GM12878 (cell line): ENCODE measurements at regions not wholly inside any gene's neighbourhood (a gene's known extent, or its start where the extent isn't known, plus 50 kb on each side); places are given as distances from the start of the nearest gene placed in this dataset.

Experiments
- ATAC-seq: fragments of 200-7000 bp; cut with Tn5 transposase; 3 replicates; pipeline ENCODE4 v1.9.1; 2020; ENCODE audit warnings: mild to moderate bottlenecking, moderate library complexity
- BruUV-seq: library from RNA; stranded (reverse); fragments of 400-500 nt; replicated peaks from 2 replicates; lab custom pipeline; 2021; lab: Mats Ljungman, UMichigan
- CTCF ChIA-PET: fragments of 300-600 bp; sonication (Branson Sonifier 250); formaldehyde crosslinking; extraction: SDS; loops from one replicate; lab custom pipeline; 2021; ENCODE audit warnings: inconsistent platforms; lab: Yijun Ruan, JAX
- POLR2A ChIA-PET: fragments of 350-600 bp; formaldehyde crosslinking; extraction: SDS; loops from one replicate; lab custom pipeline; 2021; ENCODE audit warnings: inconsistent platforms; lab: Charles Lee
- RAD21 ChIA-PET: fragments of 300-600 bp; sonication (Branson Sonifier 250); formaldehyde crosslinking; loops from one replicate; lab custom pipeline; 2023; ENCODE audit warnings: antibody characterized with exemption; ENCODE audit not compliant: unreplicated experiment; lab: Charles Lee
- SMC1A ChIA-PET: fragments of 300-600 bp; sonication (Branson Sonifier 250); formaldehyde crosslinking; loops from one replicate; lab custom pipeline; 2023; ENCODE audit not compliant: unreplicated experiment, uncharacterized antibody; lab: Charles Lee
- DNase-seq: peaks from one replicate; pipeline ENCODE4 v3.0.0-alpha.2; 2011; ENCODE audit warnings: low read depth, low spot score
- FAIRE-seq: peaks from 3 replicates; lab custom pipeline; 2011; peaks lifted over from hg19 to GRCh38; lab: Jason Lieb, UNC
- H2AFZ ChIP-seq: 2 replicates; pipeline ENCODE4 v1.6.0; 2011; ENCODE audit warnings: low read depth, low read length, control low read depth; ENCODE audit not compliant: control insufficient read depth
- H3K27ac ChIP-seq: 2 replicates; pipeline ENCODE4 v1.5.1; 2011; ENCODE audit warnings: control low read depth; ENCODE audit not compliant: control insufficient read depth, insufficient read depth
- H3K27me3 ChIP-seq, 2 experiments: replicated peaks in 1 of 2; 2 replicates each; pipeline versions ENCODE4 v1.6.0 to v1.6.1; 2011; ENCODE audit warnings: low read length in 1 of 2; ENCODE audit not compliant: control insufficient read depth in 2 of 2, insufficient read depth in 2 of 2
- H3K36me3 ChIP-seq, 2 experiments: 2 replicates each; pipeline ENCODE4 v1.5.1; 2011; ENCODE audit warnings: low read length in 1 of 2; ENCODE audit not compliant: control insufficient read depth in 2 of 2, insufficient read depth in 2 of 2
- H3K4me1 ChIP-seq: 2 replicates; pipeline ENCODE4 v1.6.1; 2011; ENCODE audit warnings: mild to moderate bottlenecking, low read length, moderate library complexity, mixed read lengths; ENCODE audit not compliant: control insufficient read depth, insufficient read depth
- H3K4me2 ChIP-seq: 2 replicates; pipeline ENCODE4 v1.6.0; 2011; ENCODE audit warnings: control low read depth; ENCODE audit not compliant: control insufficient read depth, insufficient read depth
- H3K4me3 ChIP-seq: fragments of 200-600 bp; sonication (generic); 2 replicates; pipeline ENCODE4 v1.5.1; 2016
- H3K79me2 ChIP-seq: 2 replicates; pipeline ENCODE4 v1.6.0; 2011; ENCODE audit warnings: low read length; ENCODE audit not compliant: control insufficient read depth, insufficient read depth
- H3K9ac ChIP-seq: 2 replicates; pipeline ENCODE4 v1.8.0; 2011; ENCODE audit warnings: low read length, control low read depth, mixed read lengths; ENCODE audit not compliant: control insufficient read depth, insufficient read depth
- H3K9me3 ChIP-seq: replicated peaks from 3 replicates; pipeline ENCODE4 v1.5.1; 2011; ENCODE audit warnings: mild to moderate bottlenecking, low read length; ENCODE audit not compliant: control insufficient read depth, insufficient read depth
- H4K20me1 ChIP-seq: 2 replicates; pipeline ENCODE4 v1.6.0; 2011; ENCODE audit not compliant: control insufficient read depth, insufficient read depth
- CBX3 ChIP-seq: fragments of 200-600 bp; sonication (generic); IDR thresholded peaks from 2 replicates; pipeline ENCODE4 v1.6.1; 2016; ENCODE audit warnings: low read depth, borderline replicate concordance
- EED ChIP-seq: sonication (generic); IDR thresholded peaks from 2 replicates; pipeline ENCODE4 v1.6.1; 2016; ENCODE audit warnings: antibody characterized with exemption, low read depth
- FOXM1 ChIP-seq: IDR thresholded peaks from 2 replicates; pipeline ENCODE4 v1.6.1; 2012; ENCODE audit warnings: low read depth, mild to moderate bottlenecking, inconsistent platforms, low read length, moderate library complexity
- KAT2A ChIP-seq: conservative IDR thresholded peaks from 2 replicates; pipeline ENCODE4 v1.6.1; 2011; ENCODE audit warnings: low read depth, low read length; ENCODE audit not compliant: control insufficient read depth
- MEF2A ChIP-seq: IDR thresholded peaks from 2 replicates; pipeline ENCODE4 v1.6.1; 2011; ENCODE audit warnings: low read depth, mild to moderate bottlenecking, low read length, moderate library complexity; ENCODE audit not compliant: insufficient read depth
- MTA3 ChIP-seq: IDR thresholded peaks from 2 replicates; pipeline ENCODE4 v1.6.1; 2012; ENCODE audit warnings: low read length, inconsistent platforms, borderline replicate concordance
- PRDM15 ChIP-seq: fragments of 450-650 bp; formaldehyde crosslinking; IDR thresholded peaks from 2 replicates; pipeline ENCODE4 v1.4.0; 2020; ENCODE audit warnings: mild to moderate bottlenecking, moderate library complexity
- RAD21 ChIP-seq: IDR thresholded peaks from 2 replicates; pipeline ENCODE4 v1.6.1; 2011; ENCODE audit warnings: mild to moderate bottlenecking, low read depth, low read length, moderate library complexity; ENCODE audit not compliant: insufficient read depth
- RFX5 ChIP-seq: IDR thresholded peaks from 2 replicates; pipeline ENCODE4 v1.6.1; 2011; ENCODE audit warnings: low read depth, low read length, improper control_type of control experiment
- SIX5 ChIP-seq: IDR thresholded peaks from 2 replicates; pipeline ENCODE4 v1.6.1; 2011; ENCODE audit warnings: mild to moderate bottlenecking, low read depth, low read length, moderate library complexity; ENCODE audit not compliant: severe bottlenecking
- SMAD1 ChIP-seq: fragments of 450-650 bp; IDR thresholded peaks from 2 replicates; pipeline ENCODE4 v1.6.1; 2018; ENCODE audit warnings: mild to moderate bottlenecking, low read depth; ENCODE audit not compliant: partially characterized antibody
- SMAD5 ChIP-seq: IDR thresholded peaks from 2 replicates; pipeline ENCODE4 v1.6.1; 2016; ENCODE audit warnings: antibody characterized with exemption, low read depth
- TCF3 ChIP-seq: IDR thresholded peaks from 2 replicates; pipeline ENCODE4 v1.6.1; 2012; ENCODE audit warnings: low read depth, mild to moderate bottlenecking, low read length, borderline replicate concordance; ENCODE audit not compliant: insufficient read depth
- USF1 ChIP-seq: IDR thresholded peaks from 2 replicates; pipeline ENCODE4 v1.6.1; 2011; ENCODE audit warnings: borderline replicate concordance, low read depth, mild to moderate bottlenecking, moderate library complexity, mixed read lengths, low read length; ENCODE audit not compliant: insufficient read depth; ENCODE audit errors: extremely low read length
- ZBTB33 ChIP-seq: fragments of 450-650 bp; IDR thresholded peaks from 2 replicates; pipeline ENCODE4 v1.6.1; 2017; ENCODE audit warnings: mild to moderate bottlenecking
- ZNF207 ChIP-seq: fragments of 450-650 bp; IDR thresholded peaks from 2 replicates; pipeline ENCODE4 v1.6.1; 2014; ENCODE audit warnings: antibody characterized with exemption, mild to moderate bottlenecking, borderline replicate concordance
- ZNF217 ChIP-seq: fragments of 450-650 bp; IDR thresholded peaks from 2 replicates; pipeline ENCODE4 v1.6.1; 2017; ENCODE audit warnings: antibody characterized with exemption, mild to moderate bottlenecking
- ZZZ3 ChIP-seq: IDR thresholded peaks from 2 replicates; pipeline ENCODE4 v1.6.1; 2011; ENCODE audit warnings: low read depth; ENCODE audit not compliant: control insufficient read depth, insufficient read length
- in situ Hi-C: fragments of 300-500 bp; cut with MboI; formaldehyde crosslinking; loops from 9 replicates; pipeline ENCODE4 v1.14.3; 2018; ENCODE audit warnings: mixed read lengths
- intact Hi-C: fragments of 100-400 bp; cut with micrococcal nuclease; formaldehyde crosslinking; loops from one replicate; pipeline ENCODE4 v1.14.2; 2022; ENCODE audit not compliant: unreplicated experiment

GRCh38 chr1:95983831-95984230 is 737.8 kb upstream of the PTBP2 start:
- Histone ChIP-seq H3K9ac (no peak overlapping the region), H3K9me3 (no peaks in the 10 kb centered on the region), H3K4me2 (no peak overlapping the region), H3K4me1 (no peaks in the 10 kb centered on the region), H4K20me1 (no peaks in the 10 kb centered on the region), H3K4me3 (no peak overlapping the region), H3K36me3 (no peaks in the 10 kb centered on the region), H3K27me3 (no peaks in the 10 kb centered on the region), H3K79me2 (no peaks in the 10 kb centered on the region), H2AFZ (no peak overlapping the region), H3K27ac (no peak overlapping the region)
- POLR2A ChIA-PET, result no interaction called here
- CTCF ChIA-PET, result no interaction called here
- intact Hi-C loops, result no loop called here
- FAIRE-seq (no peak), ATAC-seq (no peak), DNase-seq (no peak)
- in situ Hi-C loops, result no loop called here
- TF ChIP-seq ZZZ3, result no peak
- TF ChIP-seq SMAD5, result no peak
- no peak for TF ChIP-seq TCF3
- TF ChIP-seq SIX5, result no peak
- TF ChIP-seq CBX3, result no peak
- no peak for TF ChIP-seq ZBTB33
- TF ChIP-seq MEF2A, result no peak
- TF ChIP-seq USF1, result no peak
- TF ChIP-seq ZNF207, result no peak
- no peak for TF ChIP-seq RAD21
- TF ChIP-seq KAT2A, result no peak
- TF ChIP-seq MTA3, result no peak
- TF ChIP-seq FOXM1, result no peak
- no peak for TF ChIP-seq EED
- no peak for TF ChIP-seq SMAD1
- TF ChIP-seq PRDM15 (CRISPR knock-in tag), result no peak
- TF ChIP-seq RFX5, result no peak
- TF ChIP-seq ZNF217, result no peak
- RAD21 ChIA-PET, result no interaction called here
- SMC1A ChIA-PET, result interaction anchor here (0.7 kb wide), 1 partner anchor 20 kb away, joined by 3 read pairs; no protein-coding TSS in a partner anchor
- BruUV-seq, result no TSS peak
